HG03060 (cell line): ENCODE measurements at regions not wholly inside any gene's neighbourhood (a gene's known extent, or its start where the extent isn't known, plus 50 kb on each side); places are given as distances from the start of the nearest gene placed in this dataset.

Experiments
- ATAC-seq: cut with Tn5 transposase; IDR thresholded peaks from one replicate; pipeline ENCODE4 v1.9.1; 2021; ENCODE audit warnings: low read depth, moderate number of reproducible peaks; ENCODE audit not compliant: unreplicated experiment

GRCh38 chr17:72033334-72033733 lies 87.5 kb upstream of the SOX9 start:
- ATAC-seq = no peak

- ATAC-seq = peak; percentile 45
Observed at GRCh38 chr17:72034000-72034399, 86.8 kb upstream of the SOX9 start.

- no peak for ATAC-seq
Observed at GRCh38 chr17:72038427-72038826, 82.4 kb upstream of the SOX9 start.

GRCh38 chr17:72039490-72039889 lies 81.3 kb upstream of the SOX9 start:
- no peak for ATAC-seq

- ATAC-seq = no peak
Observed at GRCh38 chr17:72046178-72046577, 74.6 kb upstream of the SOX9 start.

- no peak for ATAC-seq
Observed at GRCh38 chr17:72046643-72047612, 73.9 kb upstream of the SOX9 start.

- ATAC-seq = no peak
Observed at GRCh38 chr17:72049914-72050313, 70.9 kb upstream of the SOX9 start.

- no peak for ATAC-seq
Observed at GRCh38 chr17:72053036-72053435, 67.8 kb upstream of the SOX9 start.

- ATAC-seq = no peak
Observed at GRCh38 chr17:72053449-72053848, 67.4 kb upstream of the SOX9 start.

- ATAC-seq = no peak
Observed at GRCh38 chr17:72056155-72056554, 64.7 kb upstream of the SOX9 start.

- ATAC-seq = no peak
Observed at GRCh38 chr17:72056727-72057290, 64.0 kb upstream of the SOX9 start.

- no peak for ATAC-seq
Observed at GRCh38 chr17:72060084-72060483, 60.7 kb upstream of the SOX9 start.

GRCh38 chr17:72063262-72063661 lies 57.6 kb upstream of the SOX9 start:
- no peak for ATAC-seq

GRCh38 chr17:72063756-72064450 lies 56.9 kb upstream of the SOX9 start:
- ATAC-seq = no peak

GRCh38 chr17:72064606-72065193 lies 56.1 kb upstream of the SOX9 start:
- ATAC-seq = no peak

- ATAC-seq = no peak
Observed at GRCh38 chr17:72065556-72065955, 55.3 kb upstream of the SOX9 start.

- no peak for ATAC-seq
Observed at GRCh38 chr17:72068643-72069042, 52.2 kb upstream of the SOX9 start.

- ATAC-seq = no peak
Observed at GRCh38 chr17:72069586-72070202, 51.1 kb upstream of the SOX9 start.
